ENCODE measurements at regions not wholly inside any gene's neighbourhood (a gene's known extent, or its start where the extent isn't known, plus 50 kb on each side); places are given as distances from the start of the nearest gene placed in this dataset.

- peaks cover 0 to 3% (median 0%) of the 10 kb centered on the region in 3 donors for H3K27me3 Mint-ChIP-seq (ENCODE audit: low read depth in 3 of 3)
- H3K4me3 Mint-ChIP-seq = peak overlapping the region in 4 of 5 donors; percentile 70 to 78 (median 72)
- H3K4me1 Mint-ChIP-seq = peaks cover 13 to 17% of the 10 kb centered on the region in 2 donors
- no peak for DNase-seq
- H3K9me3 Mint-ChIP-seq = no peaks in the 10 kb centered on the region
- H3K27ac Mint-ChIP-seq = peak overlapping the region in 1 of 6 donors; percentile 50
- H3K36me3 Mint-ChIP-seq = no peaks in the 10 kb centered on the region
These were observed 82.0 kb upstream of the WASF3 start for GRCh38 chr13:26475176-26476110.

- Mint-ChIP-seq H3K27me3 (ENCODE audit: low read depth in 3 of 3) (peaks cover 0 to 3% (median 0%) of the 10 kb centered on the region in 3 donors), H3K9me3 (no peaks in the 10 kb centered on the region), H3K4me1 (peaks cover 13 to 17% of the 10 kb centered on the region in 2 donors), H3K36me3 (no peaks in the 10 kb centered on the region), H3K27ac (peak overlapping the region in 4 of 6 donors; percentile 7 to 70 (median 56)), H3K4me3 (peak overlapping the region; percentile 70 to 78 (median 72))
- DNase-seq = peak in 1 of 3 donors; percentile 21
These were observed 81.2 kb upstream of the WASF3 start for GRCh38 chr13:26476111-26476781.

DNA sequence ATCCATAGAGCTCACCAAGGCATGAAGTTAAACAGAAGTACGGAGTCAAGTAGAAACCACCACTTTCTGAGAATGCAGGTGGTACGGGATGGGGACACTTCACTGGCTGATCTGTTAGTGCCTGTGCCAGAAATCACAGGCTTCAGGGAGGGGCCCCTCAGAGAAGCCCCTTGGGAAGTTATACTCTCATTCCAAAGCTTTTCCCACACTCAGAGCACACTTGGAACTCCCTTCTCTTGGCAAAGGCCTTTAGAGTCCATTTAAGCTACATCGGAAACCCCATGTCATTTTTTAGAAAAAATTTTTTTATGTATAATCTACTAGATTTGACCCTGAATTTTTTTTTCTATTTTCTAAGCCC is 80.7 kb upstream of the WASF3 start:
- peak overlapping the region; percentile 70 to 78 (median 72) for H3K4me3 Mint-ChIP-seq
- peaks cover 0 to 3% (median 0%) of the 10 kb centered on the region in 3 donors for H3K27me3 Mint-ChIP-seq (ENCODE audit: low read depth in 3 of 3)
- no peaks in the 10 kb centered on the region for H3K36me3 Mint-ChIP-seq
- H3K4me1 Mint-ChIP-seq = peaks cover 13 to 17% of the 10 kb centered on the region in 2 donors
- H3K27ac Mint-ChIP-seq = peak overlapping the region in 2 of 6 donors; percentile 61 to 70
- H3K9me3 Mint-ChIP-seq = no peaks in the 10 kb centered on the region
- DNase-seq = no peak

DNA sequence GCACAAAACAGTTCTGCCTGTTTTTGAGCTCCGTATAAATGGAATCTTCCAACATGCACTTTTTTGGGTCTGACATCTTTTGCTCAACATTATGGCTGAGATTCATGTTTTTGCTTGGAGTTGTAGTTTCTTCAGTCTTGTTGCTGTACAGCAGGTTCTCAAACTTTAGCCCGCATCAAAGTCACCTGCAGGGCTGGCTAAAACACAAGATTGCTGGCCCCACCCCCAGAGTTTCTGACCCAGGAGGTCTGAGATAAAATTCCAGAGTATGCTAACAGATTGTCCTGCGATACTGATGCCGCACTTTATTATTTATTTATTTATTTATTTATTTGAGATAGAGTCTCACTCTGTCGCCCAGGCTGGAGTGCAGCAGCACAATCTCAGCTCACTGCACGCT is 79.8 kb upstream of the WASF3 start:
- peaks cover 0 to 3% (median 2%) of the 10 kb centered on the region in 3 donors for H3K27me3 Mint-ChIP-seq (ENCODE audit: low read depth in 3 of 3)
- H3K27ac Mint-ChIP-seq = no peak overlapping the region
- DNase-seq = no peak
- H3K9me3 Mint-ChIP-seq = no peaks in the 10 kb centered on the region
- no peak overlapping the region for H3K4me3 Mint-ChIP-seq
- H3K4me1 Mint-ChIP-seq = peaks cover 17 to 23% of the 10 kb centered on the region in 2 donors
- no peaks in the 10 kb centered on the region for H3K36me3 Mint-ChIP-seq

- H3K9me3 Mint-ChIP-seq = no peaks in the 10 kb centered on the region
- no peaks in the 10 kb centered on the region for H3K36me3 Mint-ChIP-seq
- no peak for DNase-seq
- no peak overlapping the region for H3K4me3 Mint-ChIP-seq
- H3K27me3 Mint-ChIP-seq (ENCODE audit: low read depth in 3 of 3) = peaks cover 0 to 3% (median 2%) of the 10 kb centered on the region in 3 donors
- peaks cover 23 to 27% of the 10 kb centered on the region in 2 donors for H3K4me1 Mint-ChIP-seq
- H3K27ac Mint-ChIP-seq = peak overlapping the region in 1 of 6 donors; percentile 37
These were observed 77.1 kb upstream of the WASF3 start for GRCh38 chr13:26480246-26480855.

GRCh38 chr13:26482451-26483197 is 74.9 kb upstream of the WASF3 start:
- Mint-ChIP-seq H3K36me3 (no peaks in the 10 kb centered on the region), H3K27ac (peak overlapping the region in 3 of 6 donors; percentile 12 to 45 (median 43)), H3K27me3 (ENCODE audit: low read depth in 3 of 3) (peaks cover 0 to 6% (median 4%) of the 10 kb centered on the region in 3 donors), H3K4me1 (peaks cover 9% of the 10 kb centered on the region in 2 donors), H3K4me3 (peak overlapping the region; percentile 6 to 60 (median 12)), H3K9me3 (no peaks in the 10 kb centered on the region)
- peak; percentile 44 to 69 (median 53) for DNase-seq

DNA sequence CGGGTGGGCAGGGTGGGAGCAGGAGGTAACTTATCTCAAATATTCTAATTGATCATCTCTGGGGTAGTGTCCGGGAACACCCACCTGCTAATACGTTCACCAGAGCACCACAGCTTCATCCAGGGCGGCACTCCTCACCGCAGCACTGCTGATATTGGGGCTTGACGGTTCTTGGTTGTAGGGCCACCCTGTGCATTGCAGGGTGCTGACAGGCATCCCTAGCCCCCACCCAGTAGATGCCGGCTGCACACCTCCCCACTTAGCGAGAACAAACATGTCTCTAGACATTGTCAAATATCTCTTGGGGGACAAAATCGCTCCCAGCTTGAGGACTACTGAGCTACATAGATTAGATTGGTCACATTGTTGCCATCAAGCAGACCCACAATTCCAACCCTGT is 73.9 kb upstream of the WASF3 start:
- DNase-seq = no peak
- Mint-ChIP-seq H3K36me3 (no peaks in the 10 kb centered on the region), H3K4me3 (no peak overlapping the region), H3K9me3 (no peaks in the 10 kb centered on the region), H3K27me3 (ENCODE audit: low read depth in 3 of 3) (peaks cover 0 to 6% (median 3%) of the 10 kb centered on the region in 3 donors), H3K27ac (no peak overlapping the region), H3K4me1 (peaks cover 9% of the 10 kb centered on the region in 2 donors)

GRCh38 chr13:26484196-26484595 is 73.3 kb upstream of the WASF3 start:
- Mint-ChIP-seq H3K27me3 (ENCODE audit: low read depth in 3 of 3) (peaks cover 0 to 6% (median 3%) of the 10 kb centered on the region in 3 donors), H3K4me3 (no peak overlapping the region), H3K27ac (no peak overlapping the region), H3K36me3 (no peaks in the 10 kb centered on the region), H3K9me3 (no peaks in the 10 kb centered on the region), H3K4me1 (peaks cover 9% of the 10 kb centered on the region in 2 donors)
- DNase-seq = no peak

GRCh38 chr13:26485288-26485687 is 72.2 kb upstream of the WASF3 start:
- H3K9me3 Mint-ChIP-seq = no peaks in the 10 kb centered on the region
- H3K27me3 Mint-ChIP-seq (ENCODE audit: low read depth in 3 of 3) = peaks cover 0 to 8% (median 3%) of the 10 kb centered on the region in 3 donors
- DNase-seq = no peak
- H3K27ac Mint-ChIP-seq = no peak overlapping the region
- peaks cover 9% of the 10 kb centered on the region in 2 donors for H3K4me1 Mint-ChIP-seq
- H3K36me3 Mint-ChIP-seq = no peaks in the 10 kb centered on the region
- no peak overlapping the region for H3K4me3 Mint-ChIP-seq

DNA sequence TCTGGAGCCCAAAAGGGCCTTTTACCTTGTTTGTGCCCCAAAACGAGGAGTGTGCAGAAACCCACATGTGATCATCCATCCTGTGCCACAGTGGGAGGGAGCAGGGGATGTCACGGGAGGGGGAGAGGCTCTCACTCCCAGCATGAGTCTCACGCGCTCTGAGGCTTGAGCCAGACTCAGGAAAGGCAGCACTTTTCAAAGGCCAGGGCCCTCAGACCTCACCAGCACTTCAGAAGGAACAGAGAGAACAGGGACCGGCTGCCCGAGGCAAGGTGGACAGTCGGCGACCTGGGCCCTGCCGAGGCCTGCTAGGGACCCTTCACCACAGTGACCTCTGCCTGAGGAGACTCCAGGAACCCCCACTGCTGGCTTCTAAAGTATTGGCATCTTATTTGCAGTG is 71.7 kb upstream of the WASF3 start:
- peaks cover 9% of the 10 kb centered on the region in 2 donors for H3K4me1 Mint-ChIP-seq
- no peaks in the 10 kb centered on the region for H3K9me3 Mint-ChIP-seq
- peaks cover 0 to 10% (median 3%) of the 10 kb centered on the region in 3 donors for H3K27me3 Mint-ChIP-seq (ENCODE audit: low read depth in 3 of 3)
- H3K4me3 Mint-ChIP-seq = no peak overlapping the region
- no peaks in the 10 kb centered on the region for H3K36me3 Mint-ChIP-seq
- no peak overlapping the region for H3K27ac Mint-ChIP-seq
- DNase-seq = no peak

- Mint-ChIP-seq H3K27ac (no peak overlapping the region), H3K36me3 (no peaks in the 10 kb centered on the region), H3K9me3 (no peaks in the 10 kb centered on the region), H3K27me3 (ENCODE audit: low read depth in 3 of 3) (peaks cover 0 to 10% (median 3%) of the 10 kb centered on the region in 3 donors), H3K4me3 (no peak overlapping the region), H3K4me1 (peaks cover 9% of the 10 kb centered on the region in 2 donors)
- DNase-seq = no peak
These were observed 70.9 kb upstream of the WASF3 start for GRCh38 chr13:26486550-26486949.

- no peak for DNase-seq
- Mint-ChIP-seq H3K27me3 (ENCODE audit: low read depth in 3 of 3) (peaks cover 0 to 7% (median 3%) of the 10 kb centered on the region in 3 donors), H3K27ac (no peak overlapping the region), H3K9me3 (no peaks in the 10 kb centered on the region), H3K4me3 (no peak overlapping the region), H3K36me3 (no peaks in the 10 kb centered on the region), H3K4me1 (peaks cover 3 to 4% of the 10 kb centered on the region in 2 donors)
These were observed 69.7 kb upstream of the WASF3 start for GRCh38 chr13:26487781-26488180.
